GM21515 (cell line): ENCODE measurements at regions not wholly inside any gene's neighbourhood (a gene's known extent, or its start where the extent isn't known, plus 50 kb on each side); places are given as distances from the start of the nearest gene placed in this dataset.
"Not testable (repeated sequence)": the region's sequence is repeated elsewhere in the genome, so short reads cannot be mapped to it uniquely, and the experiment has no call there.

Experiments
- ATAC-seq: cut with Tn5 transposase; IDR thresholded peaks from one replicate; pipeline ENCODE4 v1.9.1; 2021; ENCODE audit not compliant: unreplicated experiment

DNA sequence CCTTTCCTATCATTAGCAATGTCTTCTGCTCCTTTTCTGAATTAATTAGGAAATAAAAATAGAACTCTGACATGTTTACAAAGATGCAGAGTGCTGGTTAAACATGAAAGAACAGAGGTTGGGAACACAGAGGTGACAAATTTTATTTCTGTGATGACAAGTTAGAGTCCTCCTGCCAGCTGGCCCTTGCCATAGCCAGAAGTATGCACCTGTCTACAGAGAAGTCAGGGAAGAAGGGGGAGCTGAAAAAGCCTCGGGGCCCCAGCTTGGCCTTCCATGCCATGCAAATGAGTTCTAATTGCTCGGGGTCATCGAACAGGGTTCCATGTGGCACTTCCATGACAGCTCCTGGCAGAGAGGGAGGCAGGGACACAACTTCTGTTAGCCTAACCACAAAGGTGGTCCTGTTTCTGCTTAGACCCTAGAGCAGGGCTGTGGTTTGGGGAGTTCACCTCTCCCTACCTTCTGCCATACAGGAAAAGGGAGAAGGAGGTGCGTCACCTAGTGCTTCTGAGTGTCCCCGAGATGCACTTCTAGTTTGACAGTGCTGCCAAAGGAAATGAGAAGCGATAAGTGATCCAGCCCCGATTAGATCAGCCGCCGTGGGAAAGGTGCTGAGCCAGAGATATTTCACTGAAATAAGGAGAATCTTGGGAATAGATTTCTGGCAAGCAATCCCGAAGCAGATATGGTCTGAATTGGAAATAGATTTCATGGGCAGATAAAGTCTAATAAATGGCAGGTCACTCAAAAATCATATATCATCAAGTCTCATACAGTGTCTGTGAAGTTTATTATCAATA is 155.8 kb upstream of the FOXN3 start:
- no peak for ATAC-seq

DNA sequence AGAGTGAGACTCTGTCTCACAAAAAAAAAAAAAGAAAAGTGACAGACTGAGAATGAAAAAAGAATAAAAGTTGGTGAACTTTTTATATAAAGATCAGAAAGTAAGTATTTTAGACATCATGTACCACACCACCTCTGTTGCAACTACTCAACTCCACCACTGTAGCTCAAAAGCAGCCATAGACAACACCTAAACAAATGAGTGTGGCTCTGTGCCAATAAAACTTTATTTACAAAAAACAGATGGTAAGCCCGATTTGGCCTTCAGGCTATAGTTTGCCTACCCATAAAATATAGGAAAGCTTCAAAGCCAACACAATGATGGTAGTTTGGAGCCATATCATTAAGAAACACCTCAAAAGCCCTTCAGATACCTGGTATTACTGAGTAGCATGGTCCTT is 154.5 kb upstream of the FOXN3 start:
- no peak for ATAC-seq

DNA sequence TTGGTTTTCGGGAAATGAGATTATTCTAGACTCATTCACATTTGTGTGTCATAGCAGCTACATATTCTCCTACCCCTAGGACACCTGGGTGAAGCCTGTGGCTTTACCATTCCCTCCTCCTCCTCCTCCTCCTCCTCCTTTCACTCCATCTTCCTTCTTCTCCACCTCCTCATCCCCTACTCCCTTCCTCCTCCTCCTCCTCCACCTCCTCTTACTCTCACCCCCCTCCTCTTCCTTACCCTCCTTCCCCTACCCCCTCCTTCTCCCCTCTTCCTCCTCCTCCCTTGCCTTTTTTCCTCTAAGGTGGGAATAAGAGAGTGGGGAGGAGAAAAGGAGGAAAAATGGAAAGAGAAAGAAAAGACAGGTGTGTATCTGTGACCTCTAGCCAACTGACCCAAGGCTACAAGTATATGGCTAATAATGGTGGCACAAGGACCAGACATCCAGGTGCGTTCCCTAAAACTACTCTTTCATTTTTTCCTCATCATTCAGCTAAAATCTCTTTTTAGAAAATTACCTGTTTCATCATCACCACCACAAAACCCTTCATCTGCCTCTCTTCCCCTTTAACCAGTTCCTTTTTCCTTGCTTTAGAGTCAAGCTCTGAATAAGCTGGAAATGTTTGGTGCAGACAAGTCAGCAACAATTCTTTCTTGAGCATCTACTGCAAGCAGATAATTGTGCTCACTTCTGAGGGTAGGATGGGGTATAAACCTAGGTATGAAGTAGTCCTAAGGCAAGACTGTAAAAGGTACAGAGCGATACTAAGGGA is 149.8 kb upstream of the FOXN3 start:
- ATAC-seq = no peak

DNA sequence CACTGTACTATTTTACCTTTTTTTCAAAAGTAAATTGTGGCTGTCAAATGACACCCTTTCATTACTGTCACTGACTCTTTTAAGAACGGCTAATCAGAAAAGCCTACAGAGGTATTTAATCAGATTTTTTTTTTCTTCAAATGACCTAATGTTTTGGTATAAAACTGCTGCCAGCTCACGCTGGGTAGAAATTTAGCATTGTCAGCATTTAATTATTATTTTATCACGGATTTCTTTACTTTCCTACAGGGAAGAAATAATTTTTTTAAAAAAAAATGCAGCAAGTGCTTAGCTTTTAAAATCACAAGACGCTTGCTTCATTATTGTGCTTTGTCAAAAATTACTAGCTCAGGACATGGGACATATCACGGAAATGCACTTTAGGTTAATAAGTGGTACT is 149.1 kb upstream of the FOXN3 start:
- no peak for ATAC-seq

DNA sequence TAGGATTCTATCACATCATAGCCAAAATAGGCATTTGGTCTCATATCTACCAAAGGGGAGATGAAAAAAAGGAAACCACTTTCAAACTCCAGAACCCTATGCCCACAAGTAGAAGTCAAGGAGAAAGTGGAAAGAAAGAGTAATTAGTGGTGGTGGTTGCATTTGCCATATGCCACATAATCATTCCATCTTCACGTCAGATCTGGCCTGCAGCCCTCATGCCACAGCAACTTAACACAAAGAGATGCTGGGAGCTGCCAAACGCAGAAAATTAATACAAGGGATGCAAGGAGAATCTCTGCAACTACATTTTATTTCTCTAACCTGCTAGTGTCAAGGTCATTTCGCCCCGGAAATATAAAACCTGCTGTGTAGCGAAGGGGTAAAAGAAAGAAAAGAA is 148.6 kb upstream of the FOXN3 start:
- ATAC-seq = no peak

DNA sequence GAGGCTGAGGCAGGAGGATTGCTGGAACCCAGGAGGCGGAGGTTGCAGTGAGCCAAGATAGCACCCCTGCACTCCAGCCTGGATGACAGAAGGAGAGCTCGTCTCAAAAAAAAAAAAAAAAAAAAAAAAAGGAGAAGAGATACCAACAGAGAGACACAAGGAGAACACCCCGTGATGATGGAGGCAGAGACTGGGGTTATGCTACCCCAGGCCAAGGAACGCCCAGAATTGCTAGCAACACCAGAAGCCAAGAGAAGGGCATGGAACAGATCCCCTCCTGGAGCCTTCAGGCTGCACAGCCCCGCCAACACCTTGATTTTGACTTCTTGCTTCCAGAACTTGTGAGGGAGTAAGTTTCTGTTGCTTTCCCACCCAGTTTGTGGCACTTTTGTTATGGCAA is 148.0 kb upstream of the FOXN3 start:
- no peak for ATAC-seq

- no peak for ATAC-seq
Measured at GRCh38 chr14:89564286-89564957, 147.4 kb upstream of the FOXN3 start.

DNA sequence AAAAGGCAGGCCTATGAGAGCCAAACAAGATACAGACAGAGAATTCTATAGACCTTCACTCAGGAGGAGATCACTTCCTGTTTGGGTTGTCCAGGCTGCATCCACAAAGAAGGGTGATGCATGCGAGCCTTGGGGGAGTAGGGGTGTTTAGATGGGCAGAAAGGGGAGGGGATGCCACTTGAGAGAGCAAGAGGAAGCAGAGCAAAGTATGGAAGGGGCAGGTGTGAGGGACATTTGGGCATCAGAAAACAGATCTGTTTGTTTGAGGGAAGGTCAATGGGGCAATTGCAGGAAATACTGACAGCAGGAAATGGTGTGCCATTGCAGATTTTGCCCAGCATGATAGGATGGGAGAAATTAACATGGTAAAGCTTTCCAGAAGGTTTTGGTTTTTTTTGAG is 146.4 kb upstream of the FOXN3 start:
- no peak for ATAC-seq

DNA sequence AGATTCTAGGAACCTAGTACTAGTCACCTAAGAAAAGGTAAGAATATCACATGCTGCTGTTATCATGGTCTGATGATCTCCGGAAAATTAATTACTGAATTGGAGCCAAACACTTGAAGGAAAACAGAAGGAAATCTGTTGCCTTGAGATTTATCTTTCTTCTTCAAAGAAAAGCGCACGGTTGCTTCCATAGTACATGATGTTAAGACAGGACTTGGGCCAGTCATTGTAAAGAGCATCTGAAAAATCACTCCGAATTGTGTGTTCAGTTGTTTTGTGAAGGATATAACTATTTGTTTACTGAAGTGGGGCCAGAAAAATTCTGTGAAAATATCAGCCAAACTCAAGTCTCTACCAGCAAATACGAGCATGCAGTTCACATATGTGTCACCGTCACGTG is 134.9 kb upstream of the FOXN3 start:
- no peak for ATAC-seq

DNA sequence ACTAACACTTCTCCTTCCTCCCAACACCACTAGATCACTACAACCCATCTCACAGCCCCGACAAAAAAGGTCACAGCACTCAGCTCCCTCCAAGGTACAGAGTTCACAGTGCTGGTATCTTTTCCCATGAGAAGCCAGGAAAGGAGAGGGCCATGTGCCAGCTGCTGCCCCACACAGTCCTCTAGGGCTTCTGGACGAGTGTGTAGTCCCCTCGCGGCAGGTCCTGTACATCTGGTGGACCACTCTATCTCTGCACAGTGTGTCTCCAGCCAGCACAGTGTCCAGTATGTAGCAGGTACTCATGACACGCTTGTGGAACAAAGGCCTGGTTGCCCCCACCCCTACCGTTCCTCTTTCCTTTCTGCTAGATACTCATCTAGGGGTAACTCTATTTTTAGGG is 134.4 kb upstream of the FOXN3 start:
- ATAC-seq = no peak

DNA sequence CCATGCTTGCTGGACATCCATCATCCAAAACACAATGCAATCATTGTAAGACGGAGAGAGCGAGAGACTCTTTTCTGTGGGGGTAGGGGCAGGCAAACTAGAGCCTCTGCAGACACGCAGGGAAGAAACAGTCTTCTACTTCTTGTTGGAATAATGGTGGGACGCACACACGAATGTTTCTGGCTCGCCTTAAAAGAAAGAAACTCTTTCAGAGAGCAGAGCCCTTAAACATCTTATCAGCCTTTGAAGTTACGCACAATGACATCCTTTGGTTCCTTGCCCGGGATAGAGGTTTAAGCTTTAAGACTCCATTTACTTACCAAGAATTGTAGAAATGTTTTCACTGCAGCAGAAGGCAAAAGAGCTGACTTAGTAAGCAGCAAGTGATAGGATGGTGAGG is 133.8 kb upstream of the FOXN3 start:
- no peak for ATAC-seq

GRCh38 chr14:89549381-89550125 is 132.5 kb upstream of the FOXN3 start:
- no peak for ATAC-seq

DNA sequence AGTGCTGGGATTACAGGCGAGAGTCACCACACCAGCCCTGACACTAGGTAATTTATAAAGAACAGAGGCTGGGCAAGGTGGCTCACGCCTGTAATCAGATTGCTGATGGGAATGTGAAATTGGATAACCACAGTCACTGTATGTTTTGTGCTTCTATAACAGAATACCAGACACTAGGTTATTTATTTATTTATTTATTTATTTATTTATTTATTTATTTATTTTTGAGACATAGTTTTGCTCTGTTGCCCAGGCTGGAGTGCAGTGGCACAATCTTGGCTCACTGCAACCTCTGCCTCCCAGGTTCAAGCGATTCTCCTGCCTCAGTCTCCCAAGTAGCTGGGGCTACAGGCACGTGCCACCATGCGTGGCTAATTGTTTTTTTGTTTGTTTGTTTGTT is 130.0 kb upstream of the FOXN3 start:
- not testable (repeated sequence) for ATAC-seq

DNA sequence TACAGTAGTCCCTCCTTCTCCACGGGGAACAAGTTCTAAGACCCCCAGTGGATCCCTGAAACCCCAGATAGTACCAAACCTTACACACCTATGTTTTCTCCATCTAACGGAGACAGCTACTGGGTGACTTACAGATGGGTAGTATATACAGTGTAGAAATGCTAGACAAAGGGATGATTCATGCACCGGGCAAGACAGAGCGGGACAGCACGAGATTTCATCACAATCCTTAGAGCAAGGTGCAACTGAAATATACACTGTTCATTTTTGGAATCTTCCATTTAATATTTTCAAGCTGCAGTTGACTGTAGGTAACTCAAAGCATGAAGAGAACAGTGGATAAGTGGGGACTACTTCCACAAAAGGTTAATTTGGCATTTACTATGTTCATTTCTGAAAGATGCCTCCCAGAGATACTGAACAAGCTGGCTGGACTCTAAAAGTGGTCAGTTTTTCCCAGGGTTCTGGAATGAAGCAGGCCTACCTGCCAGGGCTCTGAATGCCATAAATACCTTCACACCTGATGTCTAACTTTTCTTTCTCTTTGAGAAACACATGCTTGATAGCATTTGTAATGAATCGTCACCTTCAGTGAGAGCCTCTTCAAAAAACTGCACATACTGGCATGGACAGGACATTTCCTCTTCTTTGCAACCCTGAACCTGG is 127.7 kb upstream of the FOXN3 start:
- ATAC-seq = no peak

DNA sequence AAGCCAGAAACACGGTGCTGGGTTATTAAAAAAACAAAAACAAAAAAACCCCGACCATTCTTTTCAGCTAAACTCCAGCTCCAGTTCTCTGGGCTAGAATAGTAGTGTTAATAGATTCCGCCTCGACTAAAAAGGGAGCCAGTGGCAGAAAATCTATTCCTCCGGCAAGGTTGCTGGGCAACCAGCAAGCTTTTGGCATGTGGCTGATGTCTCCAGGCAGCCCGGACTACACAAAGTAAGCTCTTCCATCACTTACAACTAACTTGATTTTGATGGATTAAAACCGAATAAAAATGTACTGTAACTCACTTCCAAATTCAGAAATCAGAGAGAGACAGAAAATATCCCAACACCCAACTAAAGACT is 126.4 kb upstream of the FOXN3 start:
- ATAC-seq = no peak

DNA sequence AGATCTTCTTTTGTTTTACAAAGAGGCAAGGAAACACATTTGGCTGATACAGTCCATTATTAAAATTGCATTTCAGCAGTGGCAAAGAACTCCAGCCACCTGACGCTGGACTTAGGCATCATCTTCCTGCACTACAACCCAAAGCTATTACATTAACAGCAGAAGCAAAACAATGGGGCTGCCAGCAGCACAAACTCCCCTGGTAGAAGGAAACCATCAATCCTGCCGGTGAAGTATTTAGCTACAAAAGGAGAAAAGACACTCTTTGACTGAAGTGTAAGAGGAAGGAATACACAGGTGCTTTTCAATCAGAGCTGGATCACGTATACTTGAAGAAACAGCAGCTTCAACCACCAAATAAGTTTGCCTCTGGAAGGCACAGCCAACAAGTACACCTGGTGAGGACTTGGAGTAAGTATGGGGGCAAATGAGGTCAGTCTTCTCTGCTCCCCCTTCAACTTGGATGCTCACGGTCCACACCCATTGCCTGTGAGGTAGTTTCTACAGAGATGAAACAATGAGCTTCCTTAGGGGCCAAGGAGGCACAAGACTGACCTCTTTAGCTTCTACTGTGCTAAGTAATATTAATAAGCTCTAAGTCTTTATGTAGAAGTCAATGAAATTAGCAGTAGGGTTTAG is 125.9 kb upstream of the FOXN3 start:
- no peak for ATAC-seq

GRCh38 chr14:89540830-89541470 is 123.9 kb upstream of the FOXN3 start:
- no peak for ATAC-seq

DNA sequence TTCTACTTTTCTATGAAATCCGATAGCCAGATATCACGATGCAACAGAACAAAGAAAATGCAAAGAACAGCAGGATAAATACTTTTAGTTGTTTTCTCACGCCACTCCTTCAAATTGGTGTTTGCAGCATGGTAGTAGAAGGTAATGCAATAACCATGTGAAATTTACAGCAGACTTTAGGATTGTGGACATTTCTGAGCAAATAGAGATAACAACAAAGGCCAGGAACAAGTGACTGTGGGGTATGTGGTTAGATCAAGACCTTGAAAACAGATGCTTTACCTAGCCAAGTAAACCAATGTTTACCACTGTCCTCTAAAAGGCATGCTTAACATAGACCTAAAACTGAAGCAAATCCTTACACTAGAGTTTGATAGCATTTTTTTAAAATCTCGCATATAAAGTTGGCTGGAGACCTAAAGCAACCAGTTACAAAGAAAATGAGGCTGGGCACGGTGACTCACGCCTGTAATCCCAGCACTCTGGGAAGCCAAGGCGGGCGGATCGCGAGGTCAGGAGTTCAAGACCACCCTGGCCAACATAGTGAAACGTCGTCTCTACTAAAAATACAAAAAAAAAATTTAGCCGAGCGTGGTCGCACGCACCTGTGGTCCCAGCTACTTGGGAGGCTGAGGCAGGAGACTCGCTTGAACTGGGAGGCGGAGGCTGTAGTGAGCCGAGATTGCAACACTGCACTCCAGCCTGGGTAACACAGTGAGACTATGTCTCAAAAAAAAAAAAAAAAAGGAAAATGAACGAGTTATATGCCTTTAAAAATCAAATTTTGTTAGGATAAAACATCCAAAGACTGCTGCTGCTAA is 123.2 kb upstream of the FOXN3 start:
- no peak for ATAC-seq

DNA sequence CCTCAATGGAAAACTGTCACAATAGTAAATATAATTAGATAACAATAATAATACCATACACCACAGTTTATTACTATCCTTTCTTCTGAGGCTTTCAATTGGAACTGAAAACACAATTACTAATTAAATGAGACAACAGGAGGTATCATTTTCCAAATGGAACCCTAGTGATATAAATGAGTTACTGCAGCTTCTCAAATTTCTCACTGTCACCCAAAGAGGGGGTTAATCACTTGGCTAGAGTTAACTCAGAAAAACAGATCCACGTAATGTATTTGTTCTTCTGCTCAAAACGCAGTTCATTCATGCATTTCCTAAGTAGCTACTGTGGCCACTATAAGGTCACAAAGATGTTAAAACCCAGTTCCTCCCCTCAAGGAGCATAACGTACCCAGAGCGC is 120.9 kb upstream of the FOXN3 start:
- ATAC-seq = no peak
